Keratinocyte (primary cell): ENCODE measurements at regions not wholly inside any gene's neighbourhood (a gene's known extent, or its start where the extent isn't known, plus 50 kb on each side); places are given as distances from the start of the nearest gene placed in this dataset.

Source experiments
- DNase-seq: peaks from one replicate; pipeline ENCODE4 v3.0.0-alpha.2; 2011; ENCODE audit warnings: low read depth, missing footprints, low spot score
- FAIRE-seq: peaks from 2 replicates; lab custom pipeline; 2011; peaks lifted over from hg19 to GRCh38; lab: Jason Lieb, UNC
- H2AFZ ChIP-seq: 2 replicates; pipeline ENCODE4 v1.6.0; 2012; ENCODE audit warnings: low read length, control low read depth, inconsistent platforms; ENCODE audit not compliant: control insufficient read depth
- H3K27ac ChIP-seq: 2 replicates; pipeline ENCODE4 v1.5.1; 2011; ENCODE audit warnings: low read length; ENCODE audit not compliant: control insufficient read depth, insufficient read depth
- H3K27me3 ChIP-seq: 3 replicates; pipeline ENCODE4 v1.6.0; 2011; ENCODE audit warnings: low read length; ENCODE audit not compliant: control insufficient read depth, insufficient read depth; ENCODE audit errors: extremely low read depth
- H3K36me3 ChIP-seq, 2 experiments: 2 replicates in 1 of 2; 3 replicates in 1 of 2; pipeline ENCODE4 v1.5.1; 2011; ENCODE audit warnings: low read length in 2 of 2, mild to moderate bottlenecking in 1 of 2; ENCODE audit not compliant: control insufficient read depth in 2 of 2, insufficient read depth in 2 of 2; ENCODE audit errors: extremely low read depth in 1 of 2
- H3K4me1 ChIP-seq: 3 replicates; pipeline ENCODE4 v1.5.1; 2011; ENCODE audit warnings: low read length; ENCODE audit not compliant: control insufficient read depth, insufficient read depth; ENCODE audit errors: extremely low read depth
- H3K4me2 ChIP-seq: 3 replicates; pipeline ENCODE4 v1.6.0; 2011; ENCODE audit warnings: low read depth, low read length; ENCODE audit not compliant: control insufficient read depth, insufficient read depth; ENCODE audit errors: extremely low read depth
- H3K4me3 ChIP-seq, 3 experiments: fragments of 200-600 bp in 1 of 3; sonication (generic) in 1 of 3; 2 replicates in 2 of 3; 3 replicates in 1 of 3; pipeline ENCODE4 v1.5.1; 2011 to 2016; ENCODE audit warnings: low read length in 3 of 3, mild to moderate bottlenecking in 3 of 3, control low read depth in 2 of 3, inconsistent platforms in 1 of 3, low read depth in 1 of 3, mixed read lengths in 1 of 3, mixed run types in 1 of 3, moderate library complexity in 1 of 3; ENCODE audit not compliant: control insufficient read depth in 2 of 3, insufficient read depth in 2 of 3; ENCODE audit errors: extremely low read depth in 1 of 3
- H3K79me2 ChIP-seq: 2 replicates; pipeline ENCODE4 v1.6.0; 2012; ENCODE audit warnings: low read length; ENCODE audit not compliant: control insufficient read depth, insufficient read depth
- H3K9ac ChIP-seq: 3 replicates; pipeline ENCODE4 v1.6.0; 2011; ENCODE audit warnings: low read length; ENCODE audit not compliant: control insufficient read depth, insufficient read depth; ENCODE audit errors: extremely low read depth
- H3K9me1 ChIP-seq: 3 replicates; pipeline ENCODE4 v1.6.0; 2011; ENCODE audit warnings: low read length; ENCODE audit not compliant: control insufficient read depth, insufficient read depth; ENCODE audit errors: extremely low read depth
- H3K9me3 ChIP-seq: 2 replicates; pipeline ENCODE4 v1.5.1; 2012; ENCODE audit warnings: low read depth, low read length; ENCODE audit not compliant: control insufficient read depth
- H4K20me1 ChIP-seq: 3 replicates; pipeline ENCODE4 v1.6.0; 2011; ENCODE audit warnings: low read length; ENCODE audit not compliant: control insufficient read depth, insufficient read depth; ENCODE audit errors: extremely low read depth
- EZH2 ChIP-seq: IDR thresholded peaks from one replicate; pipeline ENCODE4 v1.6.1; 2012; ENCODE audit warnings: inconsistent platforms, mild to moderate bottlenecking, low read length, moderate library complexity
- dilution Hi-C: fragments of 300-500 bp; cut with MboI; formaldehyde crosslinking; loops from one replicate; pipeline ENCODE4 v1.7.0; 2020; ENCODE audit warnings: low sequenced_read_pairs; ENCODE audit not compliant: extremely low pct_ligation_motif_present
- TF ChIP-seq, protein P1 (sequence below), 3 experiments: IDR thresholded peaks in 1 of 3; conservative IDR thresholded peaks in 1 of 3; optimal IDR thresholded peaks in 1 of 3; 2 replicates in 2 of 3; 3 replicates in 1 of 3; pipeline versions ENCODE3 to v1.5.1; 2011; ENCODE audit warnings: low read length in 3 of 3, mild to moderate bottlenecking in 3 of 3, moderate library complexity in 2 of 3, control low read depth in 1 of 3, inconsistent platforms in 1 of 3; ENCODE audit not compliant: insufficient read depth in 2 of 3; ENCODE audit errors: extremely low read depth in 1 of 3

DNA sequence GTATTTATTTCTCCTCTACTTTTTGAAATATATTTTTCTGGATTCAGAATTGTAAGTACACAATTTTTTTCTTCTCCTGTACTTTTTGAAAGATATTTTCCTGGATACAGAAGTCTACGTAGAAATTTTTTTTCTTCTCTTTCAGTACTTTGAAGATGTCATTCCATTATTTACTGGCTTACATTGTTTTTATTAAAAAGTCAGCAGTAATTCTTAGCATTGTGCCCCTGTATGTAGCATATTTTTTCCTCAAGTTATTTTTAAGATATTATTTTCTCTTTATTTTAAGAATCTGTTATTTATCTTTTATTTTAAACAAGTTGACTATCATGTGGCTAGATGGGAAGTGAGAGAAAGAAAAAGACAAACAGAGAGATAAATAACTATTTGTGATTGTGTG is 119.0 kb upstream of the NPSR1 start:
- TF ChIP-seq, protein P1, sequence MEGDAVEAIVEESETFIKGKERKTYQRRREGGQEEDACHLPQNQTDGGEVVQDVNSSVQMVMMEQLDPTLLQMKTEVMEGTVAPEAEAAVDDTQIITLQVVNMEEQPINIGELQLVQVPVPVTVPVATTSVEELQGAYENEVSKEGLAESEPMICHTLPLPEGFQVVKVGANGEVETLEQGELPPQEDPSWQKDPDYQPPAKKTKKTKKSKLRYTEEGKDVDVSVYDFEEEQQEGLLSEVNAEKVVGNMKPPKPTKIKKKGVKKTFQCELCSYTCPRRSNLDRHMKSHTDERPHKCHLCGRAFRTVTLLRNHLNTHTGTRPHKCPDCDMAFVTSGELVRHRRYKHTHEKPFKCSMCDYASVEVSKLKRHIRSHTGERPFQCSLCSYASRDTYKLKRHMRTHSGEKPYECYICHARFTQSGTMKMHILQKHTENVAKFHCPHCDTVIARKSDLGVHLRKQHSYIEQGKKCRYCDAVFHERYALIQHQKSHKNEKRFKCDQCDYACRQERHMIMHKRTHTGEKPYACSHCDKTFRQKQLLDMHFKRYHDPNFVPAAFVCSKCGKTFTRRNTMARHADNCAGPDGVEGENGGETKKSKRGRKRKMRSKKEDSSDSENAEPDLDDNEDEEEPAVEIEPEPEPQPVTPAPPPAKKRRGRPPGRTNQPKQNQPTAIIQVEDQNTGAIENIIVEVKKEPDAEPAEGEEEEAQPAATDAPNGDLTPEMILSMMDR (optimal IDR thresholded peaks at IDR 0.05 in 1 of 3, IDR thresholded peaks at IDR 0.05 in 1 of 3, conservative IDR thresholded peaks at IDR 0.05 in 1 of 3; ENCODE audit: extremely low read depth in 1 of 3, insufficient read depth in 2 of 3, low read length in 3 of 3): no peak
- TF ChIP-seq EZH2: no peak
- H4K20me1 ChIP-seq: no peaks in the 10 kb centered on the region
- DNase-seq (no peak), FAIRE-seq (no peak)
- no peak overlapping the region for H3K4me2 ChIP-seq
- H3K4me3 ChIP-seq: no peak overlapping the region
- H3K9me1 ChIP-seq: no peaks in the 10 kb centered on the region
- dilution Hi-C loops: no loop called here
- H3K79me2 ChIP-seq: no peaks in the 10 kb centered on the region
- no peak overlapping the region for H3K9ac ChIP-seq
- H3K36me3 ChIP-seq: no peaks in the 10 kb centered on the region
- H3K27me3 ChIP-seq: no peaks in the 10 kb centered on the region
- H3K9me3 ChIP-seq: no peaks in the 10 kb centered on the region
- no peak overlapping the region for H2AFZ ChIP-seq
- H3K27ac ChIP-seq: no peak overlapping the region
- H3K4me1 ChIP-seq: no peaks in the 10 kb centered on the region

DNA sequence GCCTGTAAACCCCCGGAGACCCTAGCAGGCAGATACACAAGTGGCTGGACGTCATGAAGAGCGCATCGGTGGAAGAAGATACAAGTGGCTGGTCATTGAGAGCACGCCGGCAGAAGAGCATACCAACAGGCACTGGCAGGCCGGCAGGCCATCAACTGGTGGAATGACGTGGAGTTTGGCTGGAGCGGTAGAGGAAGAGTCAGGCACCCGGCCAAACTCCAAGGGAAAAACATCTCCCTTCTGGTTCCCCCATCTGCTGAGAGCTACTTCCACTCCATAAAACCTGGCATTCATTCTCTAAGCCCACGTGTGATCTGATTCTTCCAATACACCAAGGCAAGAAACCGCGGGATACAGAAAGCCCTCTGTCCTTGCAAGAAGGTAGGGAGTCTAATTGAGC is 113.4 kb upstream of the NPSR1 start:
- no peaks in the 10 kb centered on the region for H3K27me3 ChIP-seq
- FAIRE-seq (no peak), DNase-seq (no peak)
- H4K20me1 ChIP-seq: no peaks in the 10 kb centered on the region
- H3K4me3 ChIP-seq: no peak overlapping the region
- H3K79me2 ChIP-seq: no peaks in the 10 kb centered on the region
- no peak overlapping the region for H3K27ac ChIP-seq
- H3K9me1 ChIP-seq: no peaks in the 10 kb centered on the region
- no peaks in the 10 kb centered on the region for H3K36me3 ChIP-seq
- no peak overlapping the region for H3K4me2 ChIP-seq
- H2AFZ ChIP-seq: no peak overlapping the region
- TF ChIP-seq, protein P1 (optimal IDR thresholded peaks at IDR 0.05 in 1 of 3, IDR thresholded peaks at IDR 0.05 in 1 of 3, conservative IDR thresholded peaks at IDR 0.05 in 1 of 3; ENCODE audit: extremely low read depth in 1 of 3, insufficient read depth in 2 of 3, low read length in 3 of 3): no peak
- no peak for TF ChIP-seq EZH2
- no peaks in the 10 kb centered on the region for H3K9me3 ChIP-seq
- dilution Hi-C loops: no loop called here
- no peak overlapping the region for H3K9ac ChIP-seq
- no peaks in the 10 kb centered on the region for H3K4me1 ChIP-seq
